ENCODE measurements at regions not wholly inside any gene's neighbourhood (a gene's known extent, or its start where the extent isn't known, plus 50 kb on each side); places are given as distances from the start of the nearest gene placed in this dataset.

GRCh38 chr12:84701041-84701440, 211.6 kb downstream of the SLC6A15 start:
- TF ChIP-seq POLR2AphosphoS5 (IDR thresholded peaks at IDR 0.05; ENCODE audit: borderline replicate concordance, low read depth, low read length): no peak
- no peak for TF ChIP-seq EZH2 (IDR thresholded peaks at IDR 0.05)
